A673 (cell line): ENCODE measurements at regions not wholly inside any gene's neighbourhood (a gene's known extent, or its start where the extent isn't known, plus 50 kb on each side); places are given as distances from the start of the nearest gene placed in this dataset.

Experiments used
- CTCF ChIP-seq: fragments of 300-800, 200-600 bp; sonication (generic); conservative IDR thresholded peaks from 2 replicates; pipeline ENCODE4 v1.5.1; 2017; ENCODE audit warnings: low read depth, mild to moderate bottlenecking, antibody characterized with exemption, low read length, moderate library complexity, mixed read lengths
- EZH2 ChIP-seq: fragments of 200-600 bp; sonication (generic); IDR thresholded peaks from 2 replicates; pipeline ENCODE4 v1.6.1; 2017; ENCODE audit warnings: borderline replicate concordance, low read depth, mild to moderate bottlenecking, mixed read lengths, antibody characterized with exemption, low read length; ENCODE audit not compliant: poor library complexity, severe bottlenecking

- TF ChIP-seq CTCF (no peak), EZH2 (no peak)
Measured at GRCh38 chr2:157076526-157077161, 180.9 kb upstream of the GALNT5 start.
